HG03045 (cell line): ENCODE measurements at regions not wholly inside any gene's neighbourhood (a gene's known extent, or its start where the extent isn't known, plus 50 kb on each side); places are given as distances from the start of the nearest gene placed in this dataset.

Experiments
- ATAC-seq: cut with Tn5 transposase; IDR thresholded peaks from one replicate; pipeline ENCODE4 v1.9.1; 2021; ENCODE audit warnings: mild to moderate bottlenecking, moderate library complexity; ENCODE audit not compliant: unreplicated experiment

DNA sequence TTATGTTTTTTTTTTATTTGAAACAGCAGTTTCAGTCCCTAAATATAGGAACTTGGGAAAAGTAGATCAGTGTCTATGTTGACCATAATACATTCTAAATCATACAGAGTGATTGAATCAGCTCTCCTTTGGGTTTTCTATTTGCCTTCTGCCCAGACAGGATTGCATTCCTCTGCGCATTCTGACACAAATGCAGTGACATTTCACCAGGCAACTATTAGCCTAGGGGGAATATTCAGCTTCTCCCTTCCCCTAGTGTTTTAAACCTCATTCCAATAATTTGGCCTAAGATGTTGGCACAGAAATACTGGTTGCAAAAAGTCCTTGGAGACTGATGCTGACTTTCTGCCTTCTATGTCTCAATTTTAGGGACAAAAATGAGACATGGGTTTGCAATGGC is 172.8 kb downstream of the PTGER3 start:
- ATAC-seq = no peak

DNA sequence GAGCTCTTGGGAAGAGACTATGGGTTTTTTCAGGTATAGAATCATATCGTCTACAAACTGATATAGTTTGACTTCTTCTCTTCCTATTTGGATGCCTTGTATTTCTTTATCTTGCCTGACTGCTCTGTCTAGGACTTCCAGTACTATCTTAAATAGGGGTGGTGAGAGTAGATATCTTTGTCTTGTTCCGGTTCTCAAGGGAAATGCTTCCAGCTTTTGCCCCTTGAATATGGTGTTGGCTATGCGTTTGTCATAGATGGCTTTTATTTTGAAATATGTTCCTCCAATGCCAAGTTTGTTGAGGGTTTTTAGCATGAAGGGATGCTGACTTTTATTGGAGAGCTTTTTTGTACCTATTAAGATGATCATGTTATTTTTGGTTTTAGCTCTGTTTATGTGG is 170.3 kb downstream of the PTGER3 start:
- no peak for ATAC-seq

DNA sequence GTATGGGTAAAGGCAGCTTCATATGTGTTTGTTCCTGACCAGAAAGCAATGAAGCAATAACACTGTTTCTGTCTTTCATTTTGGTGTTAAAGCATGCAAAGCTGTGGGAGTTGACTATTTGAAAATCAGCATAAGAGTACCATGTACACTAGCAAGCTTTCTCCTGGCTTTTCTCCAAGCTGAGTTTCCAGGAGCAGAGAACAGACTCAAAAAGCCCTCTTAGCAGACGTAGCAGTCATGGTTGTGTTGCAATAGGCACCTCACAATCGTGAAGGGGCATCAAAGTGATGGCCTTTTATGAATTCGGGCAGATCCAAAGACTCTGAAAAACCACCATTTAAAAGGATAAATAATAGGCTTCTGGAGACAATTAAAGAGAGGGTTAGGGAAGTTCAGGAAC is 159.7 kb downstream of the PTGER3 start:
- ATAC-seq = no peak

DNA sequence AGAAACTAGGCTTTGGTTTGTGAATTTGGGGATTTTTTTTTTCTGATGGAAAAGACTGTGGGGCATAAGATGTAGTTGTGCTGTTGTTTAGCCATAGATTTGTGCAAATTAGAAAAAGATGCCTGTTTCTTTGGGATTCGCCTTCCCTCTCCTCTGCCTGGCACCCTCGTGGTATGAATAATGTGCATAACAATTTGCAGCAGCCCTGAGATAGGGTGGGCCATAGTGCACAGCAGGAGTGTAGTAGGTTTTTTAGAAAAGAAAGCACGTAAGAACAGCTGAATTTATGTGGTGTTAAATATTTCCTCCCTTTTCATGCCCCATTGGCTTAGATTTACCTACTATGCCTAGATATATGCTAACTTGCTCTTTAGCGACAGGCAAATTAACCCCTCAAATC is 158.9 kb downstream of the PTGER3 start:
- no peak for ATAC-seq

DNA sequence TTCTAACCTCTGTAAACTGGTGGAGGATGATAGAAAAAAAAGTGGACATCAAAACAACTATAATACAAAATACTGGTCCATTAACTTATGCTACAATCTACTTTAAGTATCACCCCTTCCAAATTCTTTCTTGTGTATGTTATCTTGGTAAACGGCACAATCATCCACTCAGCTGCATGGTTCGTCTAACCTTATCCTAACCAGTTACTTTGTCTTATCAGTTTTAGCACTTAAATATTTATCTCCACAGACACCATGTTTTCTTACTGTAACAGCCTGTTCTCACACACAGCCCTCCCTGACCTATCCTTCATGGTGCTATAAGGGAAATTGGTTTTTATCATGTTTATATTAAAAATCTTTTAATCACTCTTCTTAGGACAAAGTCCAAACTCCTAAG is 157.2 kb downstream of the PTGER3 start:
- ATAC-seq = no peak

DNA sequence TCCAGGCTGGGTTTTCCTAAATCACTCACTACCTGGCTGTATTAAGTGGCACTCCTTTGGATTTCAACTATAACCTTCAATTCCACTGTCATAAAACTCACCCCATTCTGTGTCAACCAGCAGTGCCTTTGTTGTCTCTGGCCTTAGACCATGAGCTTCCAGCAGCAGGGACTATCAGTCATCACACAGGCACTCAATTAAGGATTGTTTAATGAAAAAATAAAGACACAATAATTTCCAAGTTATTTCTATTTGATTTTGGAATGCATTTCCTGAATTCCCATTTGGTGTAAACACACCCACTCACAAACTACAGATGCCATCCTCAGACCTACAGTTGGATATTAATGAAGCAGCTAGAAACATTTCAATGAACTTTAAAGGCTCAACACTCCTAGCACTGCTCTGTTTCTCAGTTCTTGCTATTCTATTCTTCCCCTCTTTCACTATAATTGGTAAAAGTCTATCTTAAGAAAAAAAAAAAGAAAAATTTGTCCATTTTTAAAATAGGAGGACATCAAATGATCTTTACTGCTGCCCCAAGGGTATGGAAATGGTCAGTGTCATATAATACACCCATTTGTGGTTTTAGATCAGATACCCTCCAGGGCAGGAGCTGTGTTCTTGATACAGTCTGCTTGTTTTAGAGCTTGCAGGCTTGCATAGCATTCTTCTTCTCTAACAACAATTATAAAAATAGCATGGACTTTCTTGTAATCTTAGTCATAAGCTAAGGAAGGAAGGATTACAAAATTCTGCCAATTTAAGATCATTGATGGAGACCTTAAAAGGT is 156.4 kb downstream of the PTGER3 start:
- ATAC-seq = no peak

DNA sequence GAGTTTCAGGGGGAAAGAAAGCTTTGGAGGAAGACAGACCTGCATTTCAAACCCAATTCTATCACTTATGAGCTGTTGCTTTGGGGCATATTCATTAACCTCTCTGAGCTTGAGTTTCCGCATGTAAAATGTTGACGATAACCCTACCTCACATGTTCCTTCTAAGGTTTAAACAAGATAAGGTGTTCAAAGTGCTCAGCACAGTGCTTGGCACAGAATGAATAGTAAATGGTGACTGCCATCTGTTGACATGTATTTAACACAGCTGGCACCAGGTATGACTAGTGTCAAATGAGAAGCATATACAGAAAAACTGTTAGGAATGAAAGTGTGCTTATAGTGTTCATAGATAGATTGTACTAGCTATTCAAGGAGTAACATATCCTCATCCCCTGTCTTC is 155.5 kb downstream of the PTGER3 start:
- no peak for ATAC-seq

DNA sequence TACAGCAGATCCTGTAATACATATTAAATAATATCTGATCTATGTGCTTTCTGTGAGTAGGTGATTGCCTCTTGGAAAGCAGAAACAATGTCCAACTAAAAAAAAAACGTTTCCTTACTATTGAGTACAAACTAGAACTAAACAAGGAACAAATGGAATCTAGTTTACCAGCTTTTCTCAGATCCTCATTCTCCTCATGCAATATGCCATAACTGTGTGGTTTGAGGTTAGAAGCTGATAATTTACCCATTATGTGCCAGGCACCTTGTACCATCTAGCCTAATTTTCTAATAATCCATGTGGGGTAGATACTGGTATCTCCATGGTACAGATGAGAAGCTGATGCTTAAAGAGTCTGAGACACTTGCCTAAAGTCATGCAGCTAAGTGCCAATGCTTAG is 154.7 kb downstream of the PTGER3 start:
- no peak for ATAC-seq

DNA sequence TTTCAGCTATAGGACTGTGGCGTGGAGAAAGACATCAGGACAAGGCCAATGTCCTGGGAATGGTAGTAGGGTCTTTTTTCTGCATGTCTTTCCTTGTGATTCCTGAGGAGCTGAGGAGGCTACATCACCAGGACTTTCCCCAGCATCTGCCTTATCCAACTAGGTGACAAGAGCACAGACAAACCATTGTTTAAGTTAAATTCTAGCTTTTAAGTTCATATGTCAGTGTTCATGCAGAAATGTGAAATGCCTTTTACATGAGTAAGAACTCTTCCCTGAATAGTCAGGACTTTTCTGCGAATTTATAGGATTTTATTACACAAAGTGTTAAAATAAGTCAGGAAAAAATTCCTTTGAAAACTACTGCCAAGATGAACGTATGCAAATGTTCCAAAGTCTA is 154.2 kb downstream of the PTGER3 start:
- no peak for ATAC-seq

DNA sequence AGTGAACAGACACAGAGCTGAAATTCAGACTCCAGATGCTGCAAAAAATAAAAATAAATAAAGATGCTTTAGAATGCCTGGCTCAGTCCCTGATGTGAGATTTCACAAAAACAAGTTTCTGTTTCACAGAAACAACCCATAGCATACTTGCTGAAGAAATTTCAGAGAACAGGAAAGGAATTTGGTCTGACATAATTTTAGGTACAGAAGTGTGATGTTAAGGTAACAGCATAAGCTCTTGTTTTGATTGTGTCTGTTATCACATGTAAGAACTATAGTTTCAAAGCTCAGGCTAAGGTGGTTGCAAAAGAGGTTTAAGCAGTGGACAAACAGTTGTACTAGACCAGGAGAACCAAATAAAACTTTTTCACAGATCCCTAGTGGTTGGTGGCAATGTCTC is 152.1 kb downstream of the PTGER3 start:
- ATAC-seq = no peak

DNA sequence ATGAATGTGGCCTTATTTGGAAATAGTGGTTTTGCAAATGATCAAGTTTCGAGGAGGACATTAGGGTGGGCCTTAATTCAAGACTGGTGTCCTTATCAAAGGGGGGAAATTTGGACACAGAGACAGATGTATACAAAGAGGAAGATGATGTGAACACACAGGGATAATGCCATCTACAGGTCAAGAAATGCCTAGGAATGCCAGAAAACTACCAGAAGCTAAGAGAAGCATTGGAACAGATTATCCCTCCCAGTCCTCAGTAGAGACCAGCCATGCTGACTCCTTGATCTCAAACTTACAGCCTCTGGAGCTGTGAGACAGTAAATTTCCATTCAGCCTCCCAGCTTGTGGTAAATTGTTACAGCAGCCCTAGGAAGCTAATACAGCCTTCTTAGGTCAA is 151.4 kb downstream of the PTGER3 start:
- ATAC-seq = no peak

DNA sequence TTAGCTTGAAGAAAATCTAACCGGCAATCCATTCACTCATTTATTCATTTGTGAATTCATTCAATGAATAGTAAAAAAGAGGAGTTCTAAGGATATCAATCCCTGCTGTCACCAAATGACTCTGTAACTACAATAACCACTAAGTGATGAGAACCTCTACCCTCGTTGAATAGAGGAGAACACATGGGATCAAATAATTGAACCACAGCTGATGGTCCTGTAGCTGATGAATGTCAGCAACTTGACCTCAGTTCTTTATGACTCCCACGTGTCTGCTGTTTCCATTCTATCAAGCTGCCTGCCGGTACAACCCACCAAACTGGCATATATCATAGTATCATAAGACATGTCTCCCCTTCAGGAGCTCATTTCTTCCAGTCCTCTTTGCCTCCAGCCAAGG is 150.3 kb downstream of the PTGER3 start:
- ATAC-seq = no peak

DNA sequence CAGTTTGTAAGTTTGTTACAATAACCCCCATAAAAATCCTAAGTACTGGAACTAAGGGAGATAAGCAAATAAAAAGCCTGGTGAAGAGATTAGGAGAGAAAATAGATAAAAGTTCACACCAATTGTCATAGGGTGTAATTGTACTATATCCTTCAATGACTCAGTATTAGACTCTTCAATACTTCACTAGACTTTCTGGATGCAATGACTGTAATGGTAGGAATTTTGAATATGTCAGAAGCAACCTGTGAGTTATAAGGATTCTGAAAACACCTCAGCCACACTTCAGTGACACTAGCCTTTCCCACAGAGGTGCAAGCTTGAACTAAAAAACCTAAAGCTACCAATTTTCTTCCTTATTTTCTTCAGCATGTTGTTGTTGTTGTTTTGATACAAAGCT is 147.9 kb downstream of the PTGER3 start:
- no peak for ATAC-seq

DNA sequence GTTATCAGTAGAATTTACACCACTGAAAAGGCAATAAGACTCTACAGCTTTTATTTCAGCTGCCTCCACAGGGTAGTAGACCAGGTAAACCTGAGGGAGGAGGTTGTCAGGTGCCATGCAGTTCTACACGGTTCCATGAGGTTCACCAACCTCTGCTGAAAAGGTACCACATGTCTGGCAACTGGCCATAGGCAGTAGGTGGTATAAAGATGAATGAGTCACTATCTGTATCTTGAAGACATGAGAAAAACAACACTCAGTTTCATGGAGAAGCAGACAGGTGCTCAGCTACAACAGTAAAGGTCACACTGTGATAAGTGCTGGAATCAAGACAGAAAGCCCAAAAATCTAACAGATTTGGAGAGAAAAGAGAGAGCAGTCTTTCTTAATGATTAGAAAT is 145.4 kb downstream of the PTGER3 start:
- ATAC-seq = no peak

DNA sequence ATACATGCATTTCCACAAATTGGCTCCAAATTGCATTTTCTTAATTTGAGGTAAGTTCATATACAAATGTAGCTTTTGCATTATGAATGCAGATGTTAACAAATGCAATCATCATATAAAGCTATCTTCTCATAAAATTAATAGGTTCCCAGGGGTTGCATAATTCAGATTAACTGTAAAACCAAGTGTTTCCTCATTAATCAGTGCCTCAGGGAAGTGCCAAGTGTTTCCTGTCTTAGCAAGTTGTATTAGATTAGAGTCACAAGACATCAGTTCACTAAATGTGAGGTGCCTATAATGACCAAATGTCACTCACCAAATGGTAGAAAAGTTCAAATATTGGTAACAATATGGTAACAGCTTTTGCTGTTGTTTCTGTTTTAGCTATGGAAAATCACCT is 140.8 kb downstream of the PTGER3 start:
- ATAC-seq = no peak

DNA sequence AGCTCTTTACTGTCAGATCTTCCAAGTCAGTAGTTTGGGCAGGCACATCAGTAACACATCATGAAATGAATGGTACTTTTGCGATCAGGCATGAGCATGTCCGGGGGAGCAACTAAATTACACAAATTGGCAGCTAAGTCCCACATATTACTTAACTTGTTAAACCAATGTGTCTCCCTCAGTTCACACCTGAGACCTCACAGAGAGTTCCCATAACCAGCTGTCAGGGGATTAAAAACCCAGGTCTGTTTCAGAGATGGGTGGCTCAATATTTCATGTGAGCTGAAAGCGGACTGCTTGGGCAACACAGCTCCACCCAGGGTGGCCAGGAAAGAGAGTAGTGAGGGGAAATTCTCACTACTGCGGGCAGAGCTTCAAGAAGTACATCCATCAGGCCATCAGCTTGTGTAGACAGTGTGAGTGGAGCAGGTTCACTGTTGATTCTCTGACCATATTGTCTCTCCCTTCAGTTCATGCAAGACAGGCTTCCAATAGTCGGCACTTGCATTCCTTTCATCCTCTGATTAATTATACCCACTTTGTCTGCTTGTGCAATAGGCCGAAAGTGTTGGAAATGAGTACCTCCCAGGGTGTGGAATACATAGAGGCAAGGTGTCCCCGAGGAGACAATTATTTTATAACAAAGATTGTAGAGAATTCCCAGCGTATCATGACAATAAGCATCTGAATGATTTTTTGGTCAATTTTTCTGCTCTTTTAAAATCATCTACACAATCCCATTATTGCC is 139.9 kb downstream of the PTGER3 start:
- no peak for ATAC-seq

DNA sequence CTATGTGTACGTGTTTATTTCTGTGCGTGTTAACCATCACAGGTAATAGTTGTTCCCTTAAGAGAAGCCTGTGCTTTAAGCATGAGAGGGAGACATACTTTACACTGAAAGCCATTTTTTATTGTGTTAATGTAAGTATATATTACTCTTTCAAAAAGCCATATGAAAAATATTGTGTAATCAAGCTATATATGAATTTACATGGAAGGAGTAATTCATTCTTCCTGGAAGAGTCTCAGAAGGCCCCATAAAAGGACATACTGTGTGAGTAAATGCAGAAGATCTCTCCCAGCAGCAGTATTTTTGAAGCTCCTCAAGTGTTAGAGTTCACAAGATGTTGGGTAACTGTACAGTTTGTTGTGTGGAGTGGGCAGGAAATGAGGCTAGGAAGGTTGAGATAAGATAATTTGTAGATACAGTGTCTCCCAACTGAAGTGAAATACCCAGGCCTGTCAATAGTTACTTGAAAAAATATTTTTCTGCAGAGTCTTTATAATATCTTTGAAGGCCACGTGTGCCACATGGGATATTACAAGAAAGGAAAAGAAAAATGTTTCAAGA is 138.3 kb downstream of the PTGER3 start:
- ATAC-seq = no peak

DNA sequence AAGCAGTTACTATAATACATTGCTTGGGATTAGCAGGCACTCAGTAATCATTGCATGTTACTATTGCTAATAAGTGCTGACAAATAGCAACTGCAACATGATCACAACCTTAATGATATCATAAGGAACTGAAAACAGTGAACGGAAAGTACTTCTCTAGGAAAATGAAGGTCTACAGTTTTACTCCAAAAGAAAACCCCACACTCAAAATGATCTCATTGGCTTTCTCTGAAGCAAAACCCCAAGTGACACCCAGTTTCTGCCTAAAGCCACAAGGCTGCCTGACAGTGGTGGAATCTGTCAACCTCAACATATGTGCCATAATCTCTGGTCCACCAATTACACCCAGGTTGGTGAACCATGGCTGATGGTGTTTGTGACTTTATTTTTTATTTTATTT is 137.6 kb downstream of the PTGER3 start:
- ATAC-seq = peak; percentile 53

DNA sequence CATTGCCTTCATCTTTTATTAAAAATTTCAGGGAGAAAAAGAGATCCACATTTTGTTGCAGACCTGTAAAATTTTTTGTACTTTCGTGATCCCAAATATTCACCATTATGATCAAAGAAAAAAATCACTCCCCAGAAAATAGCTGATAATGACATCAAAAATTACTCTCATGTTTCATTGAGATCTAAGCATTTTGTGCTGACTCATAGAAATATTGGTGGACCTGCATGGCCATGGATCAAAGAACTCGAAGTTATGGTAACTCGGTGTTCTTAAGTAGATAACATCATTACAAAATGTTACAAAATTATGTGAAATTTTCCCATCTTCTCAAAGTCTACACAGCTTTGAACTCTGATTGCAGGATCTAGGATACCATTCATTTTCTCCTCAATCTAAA is 135.8 kb downstream of the PTGER3 start:
- ATAC-seq = no peak

DNA sequence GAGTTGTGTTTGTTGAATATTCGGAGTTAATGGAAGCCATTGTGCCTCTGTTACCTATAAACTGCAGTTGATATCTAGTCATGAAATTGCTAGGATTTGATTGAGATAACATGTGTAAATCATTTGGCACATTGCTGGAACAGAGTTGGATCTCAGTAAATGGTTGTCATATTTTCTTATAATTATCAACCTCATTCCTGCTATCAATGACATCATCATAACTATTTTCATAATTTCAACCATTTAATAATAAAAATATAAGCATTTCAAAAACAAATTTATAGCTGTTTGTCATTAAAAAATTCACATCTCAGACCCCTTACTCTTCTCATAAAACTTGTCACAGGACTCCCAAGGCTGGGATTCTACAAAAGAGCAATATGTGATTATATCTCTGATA is 133.4 kb downstream of the PTGER3 start:
- no peak for ATAC-seq

DNA sequence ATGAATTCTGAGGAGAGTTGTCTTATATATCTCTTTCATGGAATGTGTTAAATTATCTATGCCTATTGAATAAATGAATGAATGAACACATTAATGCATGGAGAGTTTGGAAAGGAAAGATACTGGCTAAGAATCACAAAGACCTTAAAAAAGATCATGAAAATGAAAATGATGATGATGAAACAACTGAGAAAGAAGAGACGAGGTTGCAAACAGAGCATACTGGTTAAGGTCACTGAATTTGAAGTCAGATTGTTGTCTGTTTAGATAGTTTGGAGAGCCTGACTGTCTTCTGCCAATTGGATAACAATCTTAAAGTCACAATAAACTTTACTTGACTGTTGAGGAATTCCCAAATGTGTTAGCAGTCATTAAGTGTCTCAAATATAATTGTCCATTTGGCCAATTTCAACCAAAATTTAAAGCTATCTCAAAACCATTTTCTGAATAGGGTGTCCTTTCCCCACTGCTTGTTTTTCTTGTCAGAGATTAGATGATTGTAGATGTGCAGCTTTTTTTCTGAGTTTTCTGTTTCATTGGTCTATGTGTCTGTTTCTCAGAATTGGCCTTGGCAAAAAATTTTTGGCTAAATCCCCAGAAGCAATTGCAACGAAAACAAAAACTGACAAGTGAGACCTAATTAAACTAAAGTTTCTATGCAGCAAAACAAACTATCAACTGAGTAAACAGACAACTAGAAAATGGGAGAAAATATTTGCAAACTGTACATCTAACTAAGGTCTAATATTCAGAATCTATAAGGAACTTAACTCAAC is 132.2 kb downstream of the PTGER3 start:
- no peak for ATAC-seq

DNA sequence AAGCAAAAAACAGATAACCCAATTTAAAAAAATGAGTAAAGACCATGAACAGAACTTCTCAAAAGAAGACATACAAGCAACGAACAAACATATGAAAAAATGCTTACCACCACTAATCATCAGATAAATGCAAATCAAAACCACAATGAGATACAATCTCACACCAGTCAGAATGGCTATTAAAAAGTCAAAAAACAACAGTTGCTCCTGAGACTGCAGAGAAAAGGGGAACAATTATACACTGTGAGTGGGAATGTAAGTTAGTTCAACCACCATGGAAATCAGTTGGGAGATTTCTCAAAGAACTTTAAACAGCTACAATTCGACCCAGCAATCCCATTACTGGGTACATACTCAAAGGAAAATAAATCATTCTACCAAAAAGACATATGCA is 131.6 kb downstream of the PTGER3 start:
- ATAC-seq = no peak
